GM12878 (cell line): ENCODE measurements at regions not wholly inside any gene's neighbourhood (a gene's known extent, or its start where the extent isn't known, plus 50 kb on each side); places are given as distances from the start of the nearest gene placed in this dataset.

Experiments
- CHD1 ChIP-seq: IDR thresholded peaks from 2 replicates; pipeline ENCODE4 v1.6.1; 2012; ENCODE audit warnings: low read depth, low read length, improper control_type of control experiment
- CHD2 ChIP-seq: IDR thresholded peaks from 2 replicates; pipeline ENCODE4 v1.6.1; 2011; ENCODE audit warnings: low read depth, low read length, improper control_type of control experiment, borderline replicate concordance
- CTCF ChIP-seq, 3 experiments: IDR thresholded peaks in 2 of 3; conservative IDR thresholded peaks in 1 of 3; 2 replicates each; pipeline ENCODE4 v1.5.1; 2011; ENCODE audit warnings: low read depth in 3 of 3, low read length in 3 of 3, mild to moderate bottlenecking in 3 of 3, control low read depth in 2 of 3, moderate library complexity in 2 of 3, inconsistent platforms in 1 of 3, mixed read lengths in 1 of 3; ENCODE audit not compliant: control insufficient read depth in 2 of 3, insufficient read depth in 1 of 3; ENCODE audit errors: extremely low read depth in 1 of 3
- JUNB ChIP-seq: IDR thresholded peaks from 2 replicates; pipeline ENCODE4 v1.6.1; 2016; ENCODE audit warnings: antibody characterized with exemption, mild to moderate bottlenecking
- MTA3 ChIP-seq: IDR thresholded peaks from 2 replicates; pipeline ENCODE4 v1.6.1; 2012; ENCODE audit warnings: low read length, inconsistent platforms, borderline replicate concordance
- MXI1 ChIP-seq: fragments of 150-350 bp; IDR thresholded peaks from 2 replicates; pipeline ENCODE4 v1.6.1; 2011; ENCODE audit warnings: low read depth, mild to moderate bottlenecking, inconsistent platforms, low read length, improper control_type of control experiment
- POLR2AphosphoS5 ChIP-seq: IDR thresholded peaks from 2 replicates; pipeline ENCODE4 v1.6.1; 2011; ENCODE audit warnings: mild to moderate bottlenecking, low read length, inconsistent platforms
- RAD21 ChIP-seq: IDR thresholded peaks from 2 replicates; pipeline ENCODE4 v1.6.1; 2011; ENCODE audit warnings: mild to moderate bottlenecking, low read depth, low read length, moderate library complexity; ENCODE audit not compliant: insufficient read depth
- TARDBP ChIP-seq: IDR thresholded peaks from 2 replicates; pipeline ENCODE4 v1.6.1; 2016; ENCODE audit warnings: borderline replicate concordance
- USF2 ChIP-seq: IDR thresholded peaks from 2 replicates; pipeline ENCODE4 v1.6.1; 2011; ENCODE audit warnings: low read depth, low read length, improper control_type of control experiment, borderline replicate concordance
- TF ChIP-seq, protein P1 (sequence below): IDR thresholded peaks from 2 replicates; pipeline ENCODE4 v1.6.1; 2011; ENCODE audit warnings: mild to moderate bottlenecking, low read depth, low read length, moderate library complexity; ENCODE audit not compliant: insufficient replicate concordance
- TF ChIP-seq, protein P2 (sequence below): IDR thresholded peaks from 2 replicates; pipeline ENCODE4 v1.6.1; 2012; ENCODE audit warnings: low read length, inconsistent platforms
- TF ChIP-seq, protein P3 (sequence below): IDR thresholded peaks from 2 replicates; pipeline ENCODE4 v1.6.1; 2011; ENCODE audit warnings: borderline replicate concordance, low read depth, mild to moderate bottlenecking, moderate library complexity, mixed read lengths, low read length; ENCODE audit not compliant: insufficient read depth; ENCODE audit errors: extremely low read length
- TF ChIP-seq, protein P4 (sequence below): IDR thresholded peaks from 2 replicates; pipeline ENCODE4 v1.6.1; 2012; ENCODE audit warnings: low read depth, low read length, improper control_type of control experiment

GRCh38 chr2:238597638-238598528 is 171.2 kb downstream of the ASB1 start:
- no peak for TF ChIP-seq CHD2
- TF ChIP-seq, protein P1, sequence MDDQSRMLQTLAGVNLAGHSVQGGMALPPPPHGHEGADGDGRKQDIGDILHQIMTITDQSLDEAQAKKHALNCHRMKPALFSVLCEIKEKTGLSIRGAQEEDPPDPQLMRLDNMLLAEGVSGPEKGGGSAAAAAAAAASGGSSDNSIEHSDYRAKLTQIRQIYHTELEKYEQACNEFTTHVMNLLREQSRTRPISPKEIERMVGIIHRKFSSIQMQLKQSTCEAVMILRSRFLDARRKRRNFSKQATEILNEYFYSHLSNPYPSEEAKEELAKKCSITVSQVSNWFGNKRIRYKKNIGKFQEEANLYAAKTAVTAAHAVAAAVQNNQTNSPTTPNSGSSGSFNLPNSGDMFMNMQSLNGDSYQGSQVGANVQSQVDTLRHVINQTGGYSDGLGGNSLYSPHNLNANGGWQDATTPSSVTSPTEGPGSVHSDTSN = no peak
- TF ChIP-seq, protein P2, sequence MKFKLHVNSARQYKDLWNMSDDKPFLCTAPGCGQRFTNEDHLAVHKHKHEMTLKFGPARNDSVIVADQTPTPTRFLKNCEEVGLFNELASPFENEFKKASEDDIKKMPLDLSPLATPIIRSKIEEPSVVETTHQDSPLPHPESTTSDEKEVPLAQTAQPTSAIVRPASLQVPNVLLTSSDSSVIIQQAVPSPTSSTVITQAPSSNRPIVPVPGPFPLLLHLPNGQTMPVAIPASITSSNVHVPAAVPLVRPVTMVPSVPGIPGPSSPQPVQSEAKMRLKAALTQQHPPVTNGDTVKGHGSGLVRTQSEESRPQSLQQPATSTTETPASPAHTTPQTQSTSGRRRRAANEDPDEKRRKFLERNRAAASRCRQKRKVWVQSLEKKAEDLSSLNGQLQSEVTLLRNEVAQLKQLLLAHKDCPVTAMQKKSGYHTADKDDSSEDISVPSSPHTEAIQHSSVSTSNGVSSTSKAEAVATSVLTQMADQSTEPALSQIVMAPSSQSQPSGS = no peak
- no peak for TF ChIP-seq USF2
- TF ChIP-seq TARDBP = no peak
- no peak for TF ChIP-seq JUNB
- TF ChIP-seq POLR2AphosphoS5 = no peak
- TF ChIP-seq, protein P3, sequence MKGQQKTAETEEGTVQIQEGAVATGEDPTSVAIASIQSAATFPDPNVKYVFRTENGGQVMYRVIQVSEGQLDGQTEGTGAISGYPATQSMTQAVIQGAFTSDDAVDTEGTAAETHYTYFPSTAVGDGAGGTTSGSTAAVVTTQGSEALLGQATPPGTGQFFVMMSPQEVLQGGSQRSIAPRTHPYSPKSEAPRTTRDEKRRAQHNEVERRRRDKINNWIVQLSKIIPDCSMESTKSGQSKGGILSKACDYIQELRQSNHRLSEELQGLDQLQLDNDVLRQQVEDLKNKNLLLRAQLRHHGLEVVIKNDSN = no peak
- TF ChIP-seq, protein P4, sequence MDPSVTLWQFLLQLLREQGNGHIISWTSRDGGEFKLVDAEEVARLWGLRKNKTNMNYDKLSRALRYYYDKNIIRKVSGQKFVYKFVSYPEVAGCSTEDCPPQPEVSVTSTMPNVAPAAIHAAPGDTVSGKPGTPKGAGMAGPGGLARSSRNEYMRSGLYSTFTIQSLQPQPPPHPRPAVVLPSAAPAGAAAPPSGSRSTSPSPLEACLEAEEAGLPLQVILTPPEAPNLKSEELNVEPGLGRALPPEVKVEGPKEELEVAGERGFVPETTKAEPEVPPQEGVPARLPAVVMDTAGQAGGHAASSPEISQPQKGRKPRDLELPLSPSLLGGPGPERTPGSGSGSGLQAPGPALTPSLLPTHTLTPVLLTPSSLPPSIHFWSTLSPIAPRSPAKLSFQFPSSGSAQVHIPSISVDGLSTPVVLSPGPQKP = no peak
- TF ChIP-seq RAD21 = no peak
- no peak for TF ChIP-seq CHD1
- TF ChIP-seq CTCF (IDR thresholded peaks at IDR 0.05 in 2 of 3, conservative IDR thresholded peaks at IDR 0.05 in 1 of 3; ENCODE audit: control insufficient read depth in 2 of 3, extremely low read depth in 1 of 3, insufficient read depth in 1 of 3, low read depth in 3 of 3, low read length in 3 of 3) = no peak
- no peak for TF ChIP-seq MXI1
- TF ChIP-seq MTA3 = no peak
